Liver (tissue), 8 donors: ENCODE measurements at regions not wholly inside any gene's neighbourhood (a gene's known extent, or its start where the extent isn't known, plus 50 kb on each side); places are given as distances from the start of the nearest gene placed in this dataset.

Source experiments
- DNase-seq: peaks from one replicate; pipeline ENCODE4 v3.0.0-alpha.2; 2017; ENCODE audit warnings: low spot score
- H3K27ac ChIP-seq, 2 donors: one replicate each; pipeline ENCODE4 v1.7.0; 2013; ENCODE audit warnings: inconsistent platforms in 2 of 2, low read length in 2 of 2, control low read depth in 1 of 2, low read depth in 1 of 2, mild to moderate bottlenecking in 1 of 2
- H3K27me3 ChIP-seq, 4 donors: one replicate each; pipeline versions ENCODE4 v1.6.1 to v1.7.0; 2013; ENCODE audit warnings: low read length in 3 of 4, inconsistent platforms in 1 of 4, mild to moderate bottlenecking in 1 of 4, moderate library complexity in 1 of 4; ENCODE audit not compliant: control insufficient read depth in 4 of 4, insufficient read depth in 4 of 4
- H3K36me3 ChIP-seq, 4 donors: one replicate each; pipeline versions ENCODE4 v1.6.1 to v1.7.0; 2013; ENCODE audit warnings: low read length in 3 of 4, mild to moderate bottlenecking in 3 of 4, low read depth in 1 of 4, moderate library complexity in 1 of 4; ENCODE audit not compliant: control insufficient read depth in 4 of 4, insufficient read depth in 3 of 4
- H3K4me1 ChIP-seq, 4 donors: one replicate each; pipeline versions ENCODE4 v1.6.1 to v1.7.0; 2013; ENCODE audit warnings: low read length in 3 of 4, mild to moderate bottlenecking in 3 of 4, moderate library complexity in 1 of 4; ENCODE audit not compliant: control insufficient read depth in 4 of 4, insufficient read depth in 4 of 4
- H3K4me3 ChIP-seq, 3 donors: one replicate each; pipeline versions ENCODE4 v1.6.1 to v1.7.0; 2013; ENCODE audit warnings: low read length in 3 of 3, control low read depth in 1 of 3, low read depth in 1 of 3, mild to moderate bottlenecking in 1 of 3
- H3K9ac ChIP-seq, 2 donors: one replicate each; pipeline ENCODE4 v1.7.0; 2013; ENCODE audit warnings: low read length in 2 of 2, mild to moderate bottlenecking in 2 of 2, moderate library complexity in 2 of 2, control low read depth in 1 of 2, low read depth in 1 of 2
- H3K9me3 ChIP-seq, 4 donors: one replicate each; pipeline versions ENCODE4 v1.6.1 to v1.7.0; 2013; ENCODE audit warnings: low read length in 3 of 4; ENCODE audit not compliant: control insufficient read depth in 4 of 4
- ATF3 ChIP-seq: IDR thresholded peaks from 2 replicates; pipeline ENCODE4 v1.6.1; 2016; ENCODE audit warnings: antibody characterized with exemption
- CTCF ChIP-seq: fragments of 150-350 bp; IDR thresholded peaks from 2 replicates; pipeline ENCODE4 v1.5.1; 2017; ENCODE audit warnings: improper control_type of control experiment, low read depth, low read length; ENCODE audit not compliant: missing input control
- EGR1 ChIP-seq, 2 donors: IDR thresholded peaks; 2 replicates each; pipeline ENCODE4 v1.6.1; 2016 to 2018; ENCODE audit warnings: antibody characterized with exemption in 2 of 2, low read depth in 2 of 2
- FOXA1 ChIP-seq: IDR thresholded peaks from 2 replicates; pipeline ENCODE4 v1.6.1; 2016; ENCODE audit warnings: antibody characterized with exemption
- FOXA2 ChIP-seq: IDR thresholded peaks from 2 replicates; pipeline ENCODE4 v1.6.1; 2016; ENCODE audit warnings: antibody characterized with exemption
- GABPA ChIP-seq, 2 donors: IDR thresholded peaks in 1 of 2; conservative IDR thresholded peaks in 1 of 2; 2 replicates each; pipeline ENCODE4 v1.6.1; 2016; ENCODE audit warnings: antibody characterized with exemption in 2 of 2, mild to moderate bottlenecking in 1 of 2, moderate library complexity in 1 of 2
- HNF4A ChIP-seq, 2 donors: conservative IDR thresholded peaks; 2 replicates each; pipeline ENCODE4 v1.6.1; 2016; ENCODE audit warnings: antibody characterized with exemption in 2 of 2, mild to moderate bottlenecking in 2 of 2
- HNF4G ChIP-seq: IDR thresholded peaks from 2 replicates; pipeline ENCODE4 v1.6.1; 2016; ENCODE audit warnings: antibody characterized with exemption
- JUND ChIP-seq, 2 donors: IDR thresholded peaks; 2 replicates each; pipeline ENCODE4 v1.6.1; 2016; ENCODE audit warnings: antibody characterized with exemption in 2 of 2
- MAX ChIP-seq: IDR thresholded peaks from 2 replicates; pipeline ENCODE4 v1.6.1; 2016; ENCODE audit warnings: antibody characterized with exemption
- NR2F2 ChIP-seq: IDR thresholded peaks from 2 replicates; pipeline ENCODE4 v1.6.1; 2016; ENCODE audit warnings: antibody characterized with exemption
- RAD21 ChIP-seq, 2 donors: IDR thresholded peaks; 2 replicates each; pipeline ENCODE4 v1.6.1; 2016; ENCODE audit warnings: antibody characterized with exemption in 2 of 2, mild to moderate bottlenecking in 2 of 2
- REST ChIP-seq: IDR thresholded peaks from 2 replicates; pipeline ENCODE4 v1.6.1; 2016; ENCODE audit warnings: antibody characterized with exemption, mild to moderate bottlenecking
- RXRA ChIP-seq, 2 donors: IDR thresholded peaks; 2 replicates each; pipeline ENCODE4 v1.6.1; 2017 to 2018; ENCODE audit warnings: antibody characterized with exemption in 2 of 2, mild to moderate bottlenecking in 1 of 2
- SP1 ChIP-seq: IDR thresholded peaks from 2 replicates; pipeline ENCODE4 v1.6.1; 2018; ENCODE audit warnings: antibody characterized with exemption, mild to moderate bottlenecking
- TAF1 ChIP-seq: conservative IDR thresholded peaks from 2 replicates; pipeline ENCODE4 v1.6.1; 2016; ENCODE audit warnings: antibody characterized with exemption, mild to moderate bottlenecking
- YY1 ChIP-seq: IDR thresholded peaks from 2 replicates; pipeline ENCODE4 v1.6.1; 2016; ENCODE audit warnings: antibody characterized with exemption, mild to moderate bottlenecking
- ZBTB33 ChIP-seq: IDR thresholded peaks from 2 replicates; pipeline ENCODE4 v1.6.1; 2016; ENCODE audit warnings: antibody characterized with exemption
- WGBS: extraction: QIAGEN DNeasy Blood & Tissue Kit; methylation state at CpG from one replicate; pipeline ENCODE4 v1.1.7; 2013; 5-methylcytosine and 5-hydroxymethylcytosine counted together
- donor health status: healthy.
- donor health status: healthy.
- donor health status: healthy.
- donor health status: healthy.
- donor health status: healthy.

- no peak for DNase-seq
- WGBS: 39% methylated on average over 2 of the region's 2 CpGs
- no peaks in the 10 kb centered on the region for H3K4me1 ChIP-seq
- H3K9ac ChIP-seq: no peak overlapping the region
- H3K9me3 ChIP-seq: peaks cover 0 to 3% (median 0%) of the 10 kb centered on the region in 4 donors
- no peaks in the 10 kb centered on the region for H3K27me3 ChIP-seq
- H3K4me3 ChIP-seq: no peak overlapping the region
- TF ChIP-seq GABPA (IDR thresholded peaks at IDR 0.05 in 1 of 2, conservative IDR thresholded peaks at IDR 0.05 in 1 of 2) (no peak), MAX (no peak), EGR1 (IDR thresholded peaks at IDR 0.05; ENCODE audit: low read depth in 2 of 2) (no peak), YY1 (no peak), FOXA1 (no peak), NR2F2 (no peak), ATF3 (no peak), REST (no peak), FOXA2 (no peak), RXRA (IDR thresholded peaks at IDR 0.05) (no peak), ZBTB33 (no peak), HNF4A (conservative IDR thresholded peaks at IDR 0.05) (no peak), SP1 (no peak), JUND (IDR thresholded peaks at IDR 0.05) (no peak), TAF1 (no peak), RAD21 (IDR thresholded peaks at IDR 0.05) (no peak), HNF4G (no peak), CTCF (no peak)
- H3K36me3 ChIP-seq: no peaks in the 10 kb centered on the region
- no peak overlapping the region for H3K27ac ChIP-seq
Measured at GRCh38 chr16:64830653-64831052, 291.2 kb downstream of the CDH11 start.

GRCh38 chr16:64829678-64830077, 292.2 kb downstream of the CDH11 start:
- Histone ChIP-seq H3K27ac (no peak overlapping the region), H3K4me3 (no peak overlapping the region), H3K27me3 (no peaks in the 10 kb centered on the region), H3K9ac (no peak overlapping the region), H3K36me3 (no peaks in the 10 kb centered on the region), H3K4me1 (no peaks in the 10 kb centered on the region), H3K9me3 (peaks cover 0 to 4% (median 1%) of the 10 kb centered on the region in 4 donors)
- no peak for DNase-seq
- TF ChIP-seq MAX (no peak), RXRA (IDR thresholded peaks at IDR 0.05) (no peak), REST (no peak), CTCF (no peak), TAF1 (no peak)
- 76% methylated on average over 2 of the region's 2 CpGs for WGBS
